SK-N-DZ (cell line): ENCODE measurements at regions not wholly inside any gene's neighbourhood (a gene's known extent, or its start where the extent isn't known, plus 50 kb on each side); places are given as distances from the start of the nearest gene placed in this dataset.

Source experiments
- DNase-seq: peaks from one replicate; pipeline ENCODE4 v3.0.0-alpha.2; 2015; ENCODE audit warnings: low spot score

DNA sequence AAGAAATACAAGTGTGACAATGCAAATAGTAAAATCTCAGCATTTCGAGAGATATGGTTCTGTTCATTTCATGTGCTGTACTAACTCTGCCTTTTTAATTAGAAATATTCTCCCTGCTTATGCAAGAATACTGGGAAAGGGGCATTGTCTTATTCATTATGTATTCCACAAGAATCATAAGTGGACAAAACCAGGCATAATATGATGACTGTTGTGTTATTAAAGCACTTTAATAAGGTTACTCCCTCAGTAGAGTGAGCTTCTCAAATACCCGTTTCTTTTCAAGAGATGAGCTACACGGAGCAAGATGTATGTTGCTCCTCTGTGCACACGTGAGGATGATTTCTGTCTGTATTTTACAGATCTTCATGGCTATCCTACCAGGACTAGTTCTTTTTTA, 638.7 kb upstream of the FANCL start:
- DNase-seq, result no peak

DNA sequence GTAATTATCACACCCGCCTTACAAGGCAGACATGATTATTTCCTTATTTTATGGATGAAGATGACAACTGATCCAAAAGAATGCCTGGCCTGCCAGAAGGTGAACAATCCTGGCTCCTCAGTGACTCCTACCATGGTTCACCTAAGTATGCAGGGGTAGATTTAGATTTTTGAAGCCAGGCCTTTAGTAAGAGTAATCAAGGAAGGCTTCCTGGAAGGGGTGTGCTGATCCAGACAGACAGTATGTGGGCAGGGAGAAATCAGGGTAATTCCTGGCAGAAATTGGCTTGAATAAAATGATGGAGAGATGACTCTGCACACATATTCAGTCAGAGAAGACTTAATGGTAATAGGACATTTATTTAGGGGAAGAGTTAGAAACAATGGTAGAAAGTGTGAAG, 637.7 kb upstream of the FANCL start:
- no peak for DNase-seq

DNA sequence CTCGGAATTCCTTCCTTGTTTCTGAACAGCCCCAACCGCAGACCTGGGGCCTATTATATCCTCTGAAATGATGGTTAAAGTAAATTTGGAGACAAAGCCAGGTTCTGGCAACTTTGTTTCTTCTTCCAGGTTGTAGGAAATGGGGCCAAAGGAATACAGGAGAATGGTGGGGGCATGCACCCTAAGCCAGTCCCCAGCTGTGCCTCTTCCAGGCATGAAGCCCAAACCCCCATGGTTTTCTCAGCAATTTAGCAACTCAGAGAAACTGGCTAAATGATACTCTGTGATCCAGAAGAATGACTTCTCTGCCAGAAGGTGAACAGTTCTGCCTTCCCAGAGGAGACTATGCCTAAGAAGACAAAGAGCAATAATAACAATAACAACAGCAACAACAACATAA, 635.0 kb upstream of the FANCL start:
- no peak for DNase-seq

DNA sequence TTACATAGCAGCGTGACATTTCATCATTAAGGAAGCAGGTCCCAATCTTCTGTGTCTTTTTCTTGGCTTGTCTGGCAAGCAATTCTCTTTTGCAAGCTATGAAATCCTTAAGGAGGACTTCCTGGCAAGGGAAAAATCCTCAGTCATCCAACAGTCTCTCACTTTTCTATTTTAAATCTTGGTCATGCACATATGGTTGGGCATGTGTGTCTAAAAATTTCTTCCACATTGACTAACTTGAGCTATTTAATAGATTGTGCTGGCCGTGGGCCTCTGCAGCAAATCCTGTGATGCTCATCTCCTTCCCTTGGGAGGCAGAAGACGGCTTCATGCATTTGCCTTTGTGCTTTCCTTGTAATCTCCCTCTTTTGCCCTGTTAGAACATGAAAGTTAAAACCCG, 634.3 kb upstream of the FANCL start:
- DNase-seq, result no peak

DNA sequence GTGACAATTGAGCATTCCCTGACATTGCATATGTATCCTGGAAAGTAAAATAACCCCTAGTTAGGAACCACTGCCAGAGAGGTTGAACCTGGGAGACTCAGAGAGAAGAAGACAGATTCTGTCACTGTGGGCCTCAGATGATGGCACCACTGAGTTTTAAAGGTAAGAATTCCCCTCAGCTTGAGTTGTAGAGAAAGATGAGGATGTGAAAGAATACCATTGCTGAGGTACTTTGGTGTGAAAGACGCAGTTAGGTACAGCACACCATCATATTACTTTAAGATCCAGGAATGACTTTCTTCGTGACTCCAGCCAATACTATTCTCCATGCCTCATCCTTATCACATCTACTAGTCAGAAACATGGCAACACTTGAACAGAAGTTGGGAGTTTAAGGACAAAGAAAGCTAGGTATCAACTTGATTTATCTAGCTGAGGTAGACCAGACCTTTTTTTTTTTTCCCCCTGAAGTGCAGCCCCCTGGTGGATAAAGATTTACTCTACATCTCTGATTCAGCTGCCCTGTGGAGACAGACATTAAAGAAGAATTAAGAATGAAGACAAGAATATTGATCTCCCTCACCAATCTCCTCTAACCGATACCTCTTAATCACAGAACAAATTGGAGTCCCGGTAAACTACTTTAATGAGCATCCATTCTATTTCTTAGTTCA, 630.5 kb upstream of the FANCL start:
- DNase-seq, result peak; percentile 17

DNA sequence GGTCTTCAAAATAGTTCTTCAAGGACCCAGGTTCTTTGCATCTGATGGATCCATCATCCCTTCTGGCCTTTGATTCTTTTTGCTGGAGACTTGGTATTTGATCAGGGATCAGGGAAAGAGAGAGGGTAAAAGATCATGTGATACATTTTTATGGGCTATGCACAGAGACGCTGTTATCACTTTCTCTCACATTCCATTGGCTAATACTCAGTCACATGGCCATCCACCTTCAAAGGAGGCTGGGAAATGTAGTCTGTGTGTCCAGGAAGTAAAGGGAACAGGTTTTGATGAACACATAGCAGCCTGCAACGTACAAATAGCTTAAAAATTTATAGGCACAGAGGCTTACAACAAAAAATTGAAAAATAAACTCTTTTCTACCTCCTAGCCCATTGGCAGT, 629.6 kb upstream of the FANCL start:
- DNase-seq, result no peak

DNA sequence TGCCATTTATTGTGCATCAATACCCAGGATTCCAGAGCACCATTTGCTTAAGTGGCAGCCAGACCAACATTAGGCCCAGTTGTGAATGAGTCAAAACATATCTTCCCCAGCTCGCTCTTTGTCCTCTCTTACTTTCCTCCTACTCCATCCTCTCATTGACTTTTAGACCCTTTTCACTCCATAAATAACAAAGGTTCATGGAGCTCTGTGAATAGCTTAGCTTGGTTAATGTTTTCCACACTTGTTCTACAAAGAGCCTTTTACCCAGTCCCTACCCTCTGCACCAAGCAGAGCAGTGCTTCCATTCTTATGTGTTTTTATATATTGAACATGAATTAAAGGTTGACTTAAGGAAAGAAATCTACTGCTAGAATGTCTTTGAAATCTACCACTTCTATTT, 625.8 kb upstream of the FANCL start:
- DNase-seq, result no peak

DNA sequence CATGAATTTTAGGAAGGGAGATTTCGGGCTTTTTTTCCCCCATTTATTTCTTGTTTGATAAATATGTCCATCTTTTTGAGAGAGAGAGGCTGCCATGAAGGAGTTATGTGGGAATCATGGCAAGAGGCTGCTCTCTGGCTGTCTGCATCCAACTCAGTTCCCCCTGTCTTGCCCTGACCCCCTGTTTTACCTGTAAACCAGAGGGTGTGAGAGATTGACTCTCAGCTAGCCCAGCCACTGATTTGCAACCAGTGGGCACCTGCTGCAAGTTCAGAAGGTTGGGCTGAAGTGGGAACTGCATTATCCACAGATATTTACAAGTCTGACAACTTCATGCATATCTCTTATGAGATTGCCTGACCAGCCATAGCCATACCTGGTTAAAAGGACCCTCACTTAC, 625.4 kb upstream of the FANCL start:
- no peak for DNase-seq

DNA sequence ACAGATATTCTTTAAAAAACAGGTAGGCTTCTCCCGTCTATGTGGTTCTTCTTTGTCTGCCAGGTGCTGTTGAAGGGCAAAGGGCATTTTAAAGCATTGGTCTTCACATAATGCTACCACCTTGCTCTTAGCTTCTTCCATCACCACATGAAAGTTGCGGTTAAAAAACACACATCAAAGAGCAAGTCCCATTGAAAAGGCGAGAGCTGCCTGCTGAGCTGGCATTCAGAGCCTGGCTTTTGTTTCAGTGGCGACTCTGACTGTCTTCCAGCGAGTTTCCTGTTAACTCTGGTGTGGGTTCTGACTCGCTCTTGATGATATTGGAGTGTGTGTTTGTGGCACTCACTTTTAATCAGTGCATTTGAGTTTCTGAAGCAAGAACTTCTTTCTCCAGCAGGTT, 624.9 kb upstream of the FANCL start:
- no peak for DNase-seq

DNA sequence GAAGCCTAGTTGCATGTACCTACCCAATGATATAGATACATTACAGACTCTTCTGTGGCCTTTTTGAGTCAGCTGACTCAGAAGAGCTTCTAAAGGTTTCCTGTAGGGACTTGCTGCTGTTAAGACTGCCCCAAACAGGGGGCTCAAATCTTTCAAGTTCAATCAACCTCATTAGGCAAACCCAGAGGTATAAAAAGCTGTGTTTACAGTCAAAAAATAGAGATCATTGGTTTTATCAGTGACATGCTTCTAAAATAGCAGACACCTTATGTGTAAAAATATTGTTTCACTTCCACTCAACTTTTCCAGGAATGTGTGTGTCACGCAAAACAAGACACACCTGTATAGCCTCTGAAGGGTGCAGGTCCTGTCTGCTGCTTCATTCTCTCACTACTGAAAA, 624.3 kb upstream of the FANCL start:
- DNase-seq, result no peak

DNA sequence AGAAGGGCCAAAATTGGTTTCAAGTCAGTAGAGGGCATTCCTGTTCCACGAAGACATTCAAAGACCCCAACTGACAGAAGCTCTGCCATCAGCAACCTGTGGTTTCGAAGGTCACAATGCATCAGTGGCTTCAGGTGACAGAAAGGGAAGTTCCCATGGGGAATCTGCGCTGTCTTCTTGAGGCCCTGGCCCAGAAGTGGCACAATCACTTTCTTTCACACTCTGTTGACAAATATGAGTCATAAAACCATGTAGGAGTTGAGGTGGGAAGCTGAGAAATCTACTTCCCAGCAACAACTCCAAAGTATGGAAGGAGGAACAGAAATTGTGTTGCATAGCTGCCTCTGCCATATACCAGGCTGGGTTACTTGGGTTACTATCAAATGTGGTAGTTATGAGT, 621.1 kb upstream of the FANCL start:
- DNase-seq, result no peak

DNA sequence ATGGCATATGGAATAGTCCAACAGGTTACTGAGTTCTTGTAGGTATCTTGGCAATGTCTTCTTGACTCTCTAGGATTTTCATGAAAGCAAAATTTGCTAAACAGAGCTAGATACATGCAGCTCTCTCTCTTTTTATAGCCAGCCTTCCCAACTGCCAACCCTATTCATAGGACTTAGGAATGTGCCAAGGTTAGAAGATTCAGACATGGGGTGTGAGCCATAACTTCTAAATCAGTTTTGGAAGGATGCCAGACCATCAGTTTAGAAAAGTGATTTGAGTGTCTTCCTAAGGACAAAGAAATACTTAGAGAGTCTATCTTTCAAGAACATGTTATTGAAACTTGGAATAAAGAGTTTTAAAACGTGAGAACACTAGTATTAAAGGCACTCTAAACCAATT, 619.5 kb upstream of the FANCL start:
- DNase-seq, result no peak

DNA sequence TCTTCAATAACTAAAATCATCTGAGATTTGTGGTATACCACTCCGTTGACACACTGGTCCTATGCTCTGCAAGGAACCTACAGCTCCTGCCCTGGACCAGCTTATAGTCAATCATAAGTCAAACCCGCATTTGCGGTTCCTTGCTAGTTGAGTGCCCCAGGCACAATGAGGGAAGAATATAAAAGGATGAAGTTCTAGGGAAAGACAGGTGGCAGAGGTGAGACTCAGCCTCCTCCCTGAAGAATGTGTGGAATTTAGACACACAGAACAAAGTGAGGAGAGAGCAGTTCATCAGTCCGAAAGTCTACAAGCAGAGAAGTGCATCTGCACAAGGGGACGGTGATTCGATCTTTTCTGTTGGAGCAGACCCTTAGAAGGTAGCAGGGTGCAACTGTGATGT, 615.0 kb upstream of the FANCL start:
- DNase-seq, result no peak

DNA sequence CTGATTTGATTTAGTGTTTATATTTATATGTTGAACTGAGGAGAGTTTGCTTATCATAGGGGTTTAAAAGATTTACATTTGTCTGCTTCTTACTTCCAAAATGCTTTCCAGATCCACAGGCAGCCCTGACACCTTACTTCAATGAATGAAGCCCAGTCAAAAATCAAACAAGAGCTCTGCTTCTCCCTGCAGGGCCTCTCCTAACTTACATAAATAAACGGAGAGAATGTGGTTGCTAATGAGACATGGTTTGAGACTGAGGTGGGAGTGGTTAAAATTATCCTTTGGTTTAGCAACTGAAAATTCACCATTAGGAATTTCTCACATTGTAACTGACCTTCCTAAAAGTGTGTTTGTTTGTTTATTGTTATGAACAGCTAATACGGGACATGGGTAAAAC, 612.3 kb upstream of the FANCL start:
- no peak for DNase-seq

DNA sequence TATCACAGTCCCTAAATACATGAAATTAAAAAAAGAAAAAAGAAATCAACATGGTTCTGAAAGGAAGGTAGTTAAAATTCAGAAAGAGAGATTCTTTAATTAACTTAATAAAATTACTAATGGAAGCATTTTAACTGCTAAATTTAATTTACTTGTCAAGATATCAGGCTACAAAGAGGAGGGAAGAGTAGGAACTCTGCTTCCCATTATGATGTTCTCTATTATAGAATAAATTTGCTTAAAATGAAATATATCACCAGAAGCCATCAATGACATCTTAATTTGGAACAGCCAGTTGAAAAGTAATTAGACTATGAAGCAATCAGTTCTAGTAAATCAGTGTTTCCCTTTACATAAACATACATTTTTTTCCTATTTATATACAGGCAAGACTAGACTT, 611.8 kb upstream of the FANCL start:
- no peak for DNase-seq

DNA sequence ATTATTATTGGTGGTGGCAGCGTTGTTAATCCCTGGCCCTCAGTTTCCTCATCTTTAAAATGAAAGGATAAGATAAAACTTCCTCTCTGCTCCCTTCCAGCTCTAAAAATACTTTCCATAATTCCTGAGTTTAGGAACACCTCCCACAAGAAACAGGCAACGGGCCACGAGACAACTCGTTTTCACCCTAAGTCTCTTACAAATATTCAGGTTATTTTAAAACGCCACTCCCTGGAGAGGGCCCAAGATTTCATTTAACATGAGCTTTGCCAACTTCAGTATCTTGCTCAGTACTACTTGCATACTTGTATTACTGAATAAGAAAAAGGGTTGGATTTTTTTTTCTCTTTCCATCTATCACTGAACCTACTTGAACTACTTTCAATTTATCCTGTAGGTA, 611.1 kb upstream of the FANCL start:
- no peak for DNase-seq

DNA sequence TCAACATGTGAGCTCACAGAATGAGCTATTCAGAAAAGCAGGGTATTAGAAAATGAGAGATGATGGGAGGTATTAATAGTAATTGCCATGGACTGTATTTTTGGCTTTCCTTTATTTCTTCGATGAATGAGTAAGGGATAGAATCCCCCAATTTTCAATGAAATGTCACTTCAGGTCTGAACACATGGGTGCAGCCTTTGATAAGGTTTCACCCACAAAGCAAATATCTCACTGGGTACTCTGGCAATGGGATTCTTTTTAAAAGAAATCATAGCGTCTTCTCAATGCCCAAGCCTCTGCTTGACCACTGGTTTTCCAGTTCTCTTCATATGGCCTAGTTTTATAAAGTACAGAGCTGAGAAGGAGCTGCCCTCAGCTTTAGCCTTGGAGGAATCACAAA, 610.5 kb upstream of the FANCL start:
- no peak for DNase-seq

DNA sequence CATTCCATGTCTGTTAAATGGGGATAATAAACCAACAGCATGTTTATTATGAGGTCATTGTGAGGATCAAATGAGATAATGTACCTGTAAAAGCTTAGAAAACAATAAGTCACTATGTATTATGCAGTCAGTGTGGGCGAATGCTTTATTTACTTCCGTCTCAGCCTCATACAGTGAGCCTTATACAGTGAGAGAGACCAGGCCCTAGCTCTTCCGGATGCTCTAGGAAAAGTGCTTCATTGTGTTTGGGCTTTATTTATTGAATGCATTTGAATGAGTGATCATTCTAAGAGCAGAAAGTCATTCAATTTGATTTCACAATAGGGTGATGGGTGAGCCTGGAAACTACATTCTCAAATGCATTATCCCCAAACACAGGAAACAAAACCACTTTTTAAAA, 603.9 kb upstream of the FANCL start:
- DNase-seq, result no peak

DNA sequence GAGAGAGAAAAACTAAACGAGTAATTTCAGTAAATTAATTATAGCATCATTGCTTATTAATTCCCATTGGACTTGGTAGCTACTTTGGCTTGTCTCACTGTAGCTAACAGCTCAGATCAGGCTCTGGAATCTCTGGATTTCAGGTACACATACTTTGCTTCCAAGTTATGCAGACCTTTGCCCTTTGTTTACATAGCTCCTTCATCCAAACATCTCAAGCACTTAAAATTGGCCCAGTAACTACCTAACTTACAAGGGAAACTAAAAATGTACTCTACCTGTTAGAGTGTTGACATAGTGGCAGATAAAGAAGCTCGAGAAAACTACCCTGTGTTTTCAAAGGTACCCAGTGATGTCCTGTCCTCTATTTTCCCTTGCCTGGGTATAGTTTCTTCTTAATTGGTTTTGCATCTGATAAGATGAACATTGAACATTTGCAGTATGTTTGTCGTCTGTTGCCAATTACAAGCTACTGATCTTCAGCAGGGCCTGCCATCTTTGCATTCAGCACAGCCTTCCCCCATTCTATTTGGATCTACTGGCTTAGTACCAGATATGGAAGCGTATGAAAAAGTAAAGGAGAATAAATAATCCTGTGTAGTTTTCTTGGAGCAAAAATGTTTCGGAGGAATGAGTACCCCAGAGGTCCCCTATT, 601.5 kb upstream of the FANCL start:
- peak; percentile 89 for DNase-seq

DNA sequence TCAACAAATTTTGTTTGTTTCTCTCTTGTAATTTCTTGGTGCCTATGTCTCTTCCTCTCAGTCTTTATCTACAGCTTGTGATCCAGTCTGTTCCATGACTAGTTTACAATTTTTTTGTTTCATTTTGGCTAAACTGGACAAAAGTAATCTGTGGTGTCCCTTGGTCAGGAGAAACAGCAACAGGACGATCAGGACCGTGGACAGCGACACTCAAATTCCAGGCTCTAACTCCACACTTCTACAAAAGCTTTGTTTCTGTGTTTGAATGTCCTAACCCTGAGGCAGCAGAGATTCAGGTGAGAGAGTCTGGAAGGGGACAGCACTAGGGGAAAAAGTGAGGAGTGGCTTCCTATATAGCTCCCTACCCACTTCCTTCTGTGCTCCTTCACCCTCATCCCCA, 593.3 kb upstream of the FANCL start:
- DNase-seq, result no peak

DNA sequence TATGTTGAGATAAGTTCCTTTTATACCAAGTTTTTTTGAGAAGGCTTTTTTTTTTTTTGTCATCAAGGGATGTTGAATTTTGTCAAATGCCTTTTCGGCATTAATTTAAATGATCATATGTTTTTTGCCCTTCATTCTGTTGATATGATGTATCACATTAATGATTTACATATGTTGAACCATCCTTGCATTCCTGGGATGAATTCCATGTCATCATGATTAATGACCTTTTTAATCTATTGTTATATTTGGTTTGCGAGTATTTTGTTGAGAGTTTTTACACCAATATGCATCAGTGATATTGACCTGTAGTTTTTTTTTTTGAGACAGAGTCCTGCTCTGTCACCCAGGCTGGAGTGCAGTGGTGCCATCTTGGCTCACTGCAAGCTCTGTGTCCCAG, 585.7 kb upstream of the FANCL start:
- DNase-seq, result no peak

DNA sequence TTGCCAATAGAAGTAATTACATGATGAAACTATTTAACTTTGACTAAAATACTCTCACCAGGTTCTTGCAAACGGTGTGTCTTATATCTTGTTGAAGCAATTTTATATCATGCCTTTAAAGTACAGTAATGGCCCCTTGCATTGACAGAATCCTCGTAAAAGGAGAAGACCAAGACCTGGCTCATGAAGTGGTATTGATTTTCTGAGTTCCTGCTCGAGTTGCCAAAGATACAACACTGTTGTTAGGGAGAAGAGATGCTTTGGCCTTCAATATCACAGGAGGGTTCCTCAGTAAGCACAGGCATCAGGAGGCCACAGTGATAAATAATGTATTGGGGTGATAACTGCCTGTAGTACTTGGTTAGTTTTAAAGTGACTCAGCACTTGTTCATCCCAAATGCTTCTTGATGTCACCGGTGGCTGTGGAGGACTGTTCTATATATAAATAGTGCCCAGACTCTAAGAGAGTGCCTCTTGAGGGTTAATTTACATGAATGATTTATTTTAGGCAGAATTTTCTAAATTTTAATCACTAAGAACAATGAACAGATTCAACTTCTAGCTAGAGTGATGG, 571.7 kb upstream of the FANCL start:
- no peak for DNase-seq

DNA sequence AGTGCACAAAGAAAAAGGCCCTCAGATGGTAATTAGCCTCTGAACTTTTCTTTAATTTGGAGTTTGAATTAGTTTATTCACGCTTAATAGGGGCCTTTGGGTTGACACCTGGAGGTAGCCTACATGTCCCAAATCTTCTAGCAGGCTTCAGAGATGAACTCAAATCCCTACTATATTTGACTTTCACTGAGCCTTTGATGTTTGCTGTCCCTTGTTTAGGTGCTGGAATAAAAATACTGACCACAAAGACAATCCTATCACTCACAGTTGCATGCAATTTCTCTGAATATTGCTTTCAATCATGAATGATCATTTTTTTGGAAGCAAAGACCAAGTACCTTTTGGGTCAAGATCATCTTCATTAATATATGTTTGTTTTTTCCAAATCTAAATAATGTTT, 564.0 kb upstream of the FANCL start:
- DNase-seq, result no peak

DNA sequence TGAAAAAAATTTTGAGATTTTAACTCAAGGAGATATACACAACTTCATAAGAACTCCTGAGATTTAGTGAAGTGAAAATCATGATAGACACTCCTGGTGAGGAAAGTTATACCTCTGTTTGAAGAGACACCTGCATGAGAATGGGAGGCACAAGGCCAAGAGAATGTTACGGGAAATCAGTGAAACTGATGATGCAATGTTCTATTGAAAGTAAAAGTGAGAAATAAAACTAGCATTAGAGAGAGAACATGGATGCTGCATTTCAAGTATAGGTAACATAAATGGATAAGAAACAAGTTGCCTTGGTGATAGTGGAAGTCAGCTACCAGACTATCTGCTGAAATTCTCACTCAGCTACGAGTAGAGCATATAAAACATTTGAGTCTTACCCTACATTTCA, 562.1 kb upstream of the FANCL start:
- no peak for DNase-seq
